Activated gamma-delta T cell treated with anti-CD3 and anti-CD28 coated beads, Interleukin-2, amount 50 U/mL, for 16 hours (primary cell): ENCODE measurements at regions not wholly inside any gene's neighbourhood (a gene's known extent, or its start where the extent isn't known, plus 50 kb on each side); places are given as distances from the start of the nearest gene placed in this dataset.

Source experiments
- DNase-seq: peaks from one replicate; pipeline ENCODE4 v3.0.0-alpha.2; 2020; ENCODE audit warnings: low read depth

DNA sequence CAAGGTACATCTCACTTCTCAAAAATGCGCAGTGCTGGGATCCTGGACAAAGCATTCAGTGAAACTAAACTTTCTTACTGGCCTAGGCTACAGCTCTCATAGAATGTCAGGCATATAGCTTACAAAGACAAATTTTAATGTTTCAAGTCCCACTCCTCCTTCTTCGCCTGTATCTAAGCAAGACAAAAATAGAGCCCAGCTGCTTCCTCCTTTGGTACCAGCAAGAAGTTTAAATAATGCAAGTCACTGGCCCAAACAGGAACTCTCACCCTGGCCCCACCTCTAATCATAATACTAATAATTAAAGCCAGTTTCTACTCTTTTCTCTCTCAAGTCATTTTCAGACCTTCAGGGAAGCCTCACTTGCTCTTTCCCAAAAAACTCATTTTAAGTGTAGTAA, 1267.9 kb downstream of the MRPL39 start:
- DNase-seq, result no peak

- DNase-seq, result no peak
Measured at GRCh38 chr21:24336491-24336890, 1270.8 kb downstream of the MRPL39 start.

DNA sequence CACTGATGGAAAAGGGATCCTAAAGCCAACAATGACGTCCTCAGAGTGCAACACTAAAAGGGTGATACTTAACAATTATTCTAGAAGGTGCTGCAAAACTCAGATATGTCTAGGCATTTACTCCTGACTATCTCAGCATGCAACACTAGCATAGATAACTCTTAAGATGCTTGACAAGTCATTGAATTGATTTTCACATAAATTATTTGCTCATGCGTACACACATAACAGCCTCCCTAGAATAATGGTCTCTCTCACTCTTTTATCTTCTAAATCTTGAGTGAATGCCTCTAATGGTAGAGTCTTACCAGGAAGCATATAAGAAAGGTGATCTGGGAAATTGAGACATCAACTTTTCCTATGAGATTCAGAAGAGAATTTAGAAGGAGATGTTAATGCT, 1283.7 kb downstream of the MRPL39 start:
- no peak for DNase-seq

DNA sequence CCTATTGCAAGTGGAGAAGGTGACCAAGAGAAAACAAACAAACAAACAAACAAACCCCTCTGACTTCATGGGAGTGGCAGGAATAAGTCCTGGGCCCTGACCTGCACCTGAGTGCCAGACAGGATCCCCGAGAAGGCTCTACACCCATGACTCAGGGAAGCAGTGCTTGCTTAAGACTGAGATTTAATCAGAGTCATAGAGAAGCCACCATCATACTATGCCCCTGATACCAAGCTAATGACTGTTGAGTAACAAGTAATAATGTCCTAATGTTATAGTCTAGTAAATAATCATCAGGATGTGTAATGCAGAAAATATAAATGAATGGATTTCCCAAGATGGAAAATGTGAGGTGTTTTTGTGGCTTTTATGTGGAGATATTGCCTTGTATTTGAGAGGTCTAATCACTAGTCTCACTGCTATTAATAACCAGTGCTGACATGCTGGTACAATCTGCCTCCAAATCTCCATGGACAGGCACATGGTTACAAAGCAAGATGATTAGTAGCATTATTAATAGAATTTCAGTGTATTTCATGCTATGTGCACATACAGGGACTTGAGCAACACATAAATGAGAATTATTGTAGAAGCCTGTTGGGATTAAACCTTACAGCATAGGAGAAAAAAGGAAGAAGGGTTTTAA, 1290.9 kb downstream of the MRPL39 start:
- no peak for DNase-seq

GRCh38 chr21:24310788-24311187, 1296.5 kb downstream of the MRPL39 start:
- no peak for DNase-seq

GRCh38 chr21:24308183-24308582, 1299.1 kb downstream of the MRPL39 start:
- DNase-seq, result no peak

DNA sequence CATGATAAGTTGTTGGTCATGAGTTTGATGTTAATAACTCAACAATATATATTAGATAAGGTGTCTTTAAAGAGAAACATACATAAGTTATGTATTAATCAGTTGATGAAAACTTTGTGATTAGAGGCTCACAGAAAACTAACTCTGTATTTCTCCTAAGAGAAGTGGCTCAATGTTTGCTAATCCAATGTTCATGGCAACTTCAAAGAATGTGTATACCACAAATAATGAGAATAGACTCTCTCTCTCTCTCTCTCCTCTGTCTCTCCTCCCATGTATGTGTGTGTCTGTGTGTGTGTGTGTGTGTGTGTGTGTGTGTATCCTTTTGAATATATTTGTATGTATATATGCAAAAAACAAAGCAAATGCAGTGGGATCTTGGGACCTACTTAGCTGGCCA, 1304.9 kb downstream of the MRPL39 start:
- no peak for DNase-seq

DNA sequence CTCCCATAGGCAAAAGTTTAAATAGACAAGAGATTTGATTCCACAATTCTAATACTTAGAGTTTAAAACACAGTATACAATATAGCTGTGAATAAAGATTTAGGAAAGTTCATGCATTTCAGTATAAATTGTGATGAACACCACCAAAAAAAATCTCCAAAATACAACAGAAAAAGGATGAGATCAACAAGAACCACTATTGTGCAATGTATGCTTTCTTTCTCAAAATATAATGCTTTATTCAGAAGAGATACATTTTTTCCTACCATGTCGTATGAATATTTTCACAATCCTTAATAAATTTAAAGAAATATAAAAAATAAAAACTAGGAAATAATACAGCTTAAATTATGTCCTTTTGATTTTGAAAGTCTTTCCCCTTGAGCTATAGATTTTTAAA, 1309.2 kb downstream of the MRPL39 start:
- no peak for DNase-seq

DNA sequence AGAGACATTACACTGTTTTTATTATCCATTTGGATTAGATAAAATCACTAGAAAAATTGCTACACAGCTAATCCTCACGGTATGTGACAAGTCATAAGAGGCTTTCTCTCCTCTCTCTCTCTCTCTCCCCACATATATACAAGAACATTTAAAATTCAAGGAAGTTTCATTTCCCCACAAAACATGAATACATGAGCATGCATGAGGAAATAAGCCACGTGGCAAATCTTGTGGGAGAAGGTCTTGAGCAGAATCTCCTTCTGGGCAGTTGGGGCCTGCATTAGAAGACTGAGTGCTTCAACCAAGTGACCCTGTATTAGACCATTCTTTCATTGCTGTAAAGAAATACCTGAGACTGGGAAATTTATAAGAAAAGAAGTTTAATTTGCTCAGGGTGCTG, 1313.1 kb downstream of the MRPL39 start:
- DNase-seq, result no peak

GRCh38 chr21:24290151-24290833, 1317.0 kb downstream of the MRPL39 start:
- DNase-seq, result no peak

GRCh38 chr21:24289539-24289938, 1317.7 kb downstream of the MRPL39 start:
- no peak for DNase-seq

DNA sequence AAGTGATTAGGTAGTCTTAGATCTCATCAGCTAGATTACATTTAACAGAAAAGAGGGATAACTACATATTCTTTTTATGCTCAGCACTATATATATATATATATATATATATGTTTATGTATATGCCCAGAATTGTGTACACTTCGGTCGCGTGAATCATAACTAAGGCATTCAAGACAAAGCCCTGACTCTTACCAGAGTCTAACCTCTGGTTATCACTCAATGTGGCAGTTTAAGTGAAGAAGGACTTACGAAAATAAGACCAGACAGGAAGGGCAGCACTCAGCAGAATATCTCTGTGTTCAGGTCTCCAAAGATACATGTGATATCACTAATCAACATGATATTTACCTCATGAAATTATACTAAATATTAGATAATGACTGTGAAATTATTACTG, 1326.7 kb downstream of the MRPL39 start:
- DNase-seq, result no peak

DNA sequence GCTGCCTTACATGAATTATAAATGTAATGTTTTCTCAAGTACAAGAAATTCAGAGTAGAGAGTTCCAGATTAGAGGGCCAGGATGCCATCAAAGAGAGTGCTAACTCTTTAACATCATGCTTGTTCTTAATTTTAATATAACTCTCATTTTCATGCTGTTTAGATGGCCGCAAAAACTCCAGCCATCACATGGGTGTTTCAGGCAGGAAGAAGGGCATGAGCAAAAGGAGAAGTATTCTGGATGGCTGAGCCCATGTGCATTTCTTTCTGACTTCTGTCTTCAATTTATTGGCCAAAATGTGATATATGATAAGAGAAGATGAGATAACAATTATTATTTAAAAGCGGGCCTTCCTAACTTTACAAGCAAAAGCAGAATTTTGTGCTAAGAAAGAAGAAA, 1328.6 kb downstream of the MRPL39 start:
- no peak for DNase-seq

- DNase-seq, result no peak
Measured at GRCh38 chr21:24276204-24276603, 1331.1 kb downstream of the MRPL39 start.

- no peak for DNase-seq
Measured at GRCh38 chr21:24275616-24276015, 1331.7 kb downstream of the MRPL39 start.

DNA sequence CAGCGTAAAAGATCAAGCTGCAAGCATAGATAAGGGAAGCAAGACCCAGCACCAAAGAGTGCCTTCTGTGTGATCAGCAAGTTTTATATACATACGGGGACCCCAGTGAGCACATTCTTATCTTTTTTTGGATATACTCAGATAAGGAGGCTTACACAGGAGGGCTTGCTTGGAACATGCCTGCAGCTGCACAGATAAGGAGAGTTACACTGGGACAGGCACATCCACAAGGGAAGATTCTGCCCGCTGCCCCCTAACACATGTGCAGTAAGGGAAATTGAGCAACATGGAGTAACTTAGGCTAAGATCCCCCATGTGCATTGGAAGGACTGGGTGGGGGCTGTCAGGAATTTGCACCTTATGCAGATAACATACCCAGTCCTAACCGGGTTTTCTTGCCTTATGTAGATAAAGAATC, 1334.8 kb downstream of the MRPL39 start:
- no peak for DNase-seq

GRCh38 chr21:24265987-24266386, 1341.3 kb downstream of the MRPL39 start:
- DNase-seq, result no peak

- no peak for DNase-seq
Measured at GRCh38 chr21:24260751-24261150, 1346.5 kb downstream of the MRPL39 start.

GRCh38 chr21:24259241-24259640, 1348.0 kb downstream of the MRPL39 start:
- DNase-seq, result no peak

DNA sequence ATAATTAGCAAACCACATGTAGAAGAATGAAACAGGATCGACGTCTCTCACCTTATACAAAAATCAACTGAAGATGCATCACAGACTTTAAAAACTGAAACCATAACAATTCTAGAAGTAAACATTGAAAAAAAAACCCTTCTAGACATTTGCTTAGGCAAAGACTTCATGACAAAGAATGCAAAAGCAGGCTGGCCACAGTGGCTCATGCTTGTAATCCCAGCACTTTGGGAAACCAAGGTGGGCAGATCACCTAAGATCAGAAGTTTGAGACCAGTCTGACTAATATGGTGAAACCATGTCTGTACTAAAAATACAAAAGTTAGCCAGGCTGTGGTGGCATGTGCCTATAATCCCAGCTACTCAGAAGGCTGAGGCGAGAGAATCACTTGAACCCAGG, 1351.7 kb downstream of the MRPL39 start:
- no peak for DNase-seq

DNA sequence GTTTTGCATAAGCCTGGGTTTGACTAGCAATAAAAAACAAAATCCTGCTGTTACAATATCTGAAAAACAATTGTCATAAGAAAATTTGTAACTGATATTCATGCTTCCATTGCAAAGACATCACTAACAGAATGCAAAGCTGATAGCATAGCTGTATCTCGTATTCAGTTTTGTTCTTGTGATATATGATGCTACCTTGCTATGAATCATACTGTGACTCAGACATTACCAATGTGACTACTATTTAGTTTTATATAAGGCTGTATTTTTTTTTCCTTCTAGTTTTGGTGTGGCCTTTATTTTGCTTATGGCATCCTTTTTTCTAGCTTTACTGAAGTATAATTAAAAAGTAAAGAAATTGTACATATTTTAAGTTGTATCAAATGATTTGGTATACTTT, 1381.8 kb downstream of the MRPL39 start:
- no peak for DNase-seq

GRCh38 chr21:24224422-24224821, 1382.9 kb downstream of the MRPL39 start:
- DNase-seq, result no peak

DNA sequence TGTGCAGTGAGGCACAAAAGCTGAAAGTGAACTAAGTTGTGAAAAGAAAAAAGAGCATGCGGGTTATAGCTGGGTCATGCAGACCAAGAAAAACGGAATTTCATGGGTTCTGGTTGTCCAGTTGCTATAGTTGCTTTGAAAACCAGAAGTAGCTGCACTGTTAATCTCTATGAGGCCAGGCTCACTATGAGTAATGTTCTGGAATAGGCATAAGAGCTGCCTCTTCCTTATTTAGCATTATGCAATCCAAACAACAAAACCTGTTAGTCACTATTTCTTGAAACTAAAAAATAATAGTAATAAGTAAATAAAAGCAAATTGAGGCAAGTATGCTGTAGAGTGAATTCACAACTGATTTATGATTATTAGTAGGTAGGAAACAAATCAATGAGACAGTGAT, 1383.7 kb downstream of the MRPL39 start:
- no peak for DNase-seq

- DNase-seq, result no peak
Measured at GRCh38 chr21:24222676-24223075, 1384.6 kb downstream of the MRPL39 start.
